Stimulated activated CD8-positive, alpha-beta memory T cell treated with anti-CD3 and anti-CD28 coated beads, Interleukin-4, amount 100 ng/mL, for 48 hours (primary cell): ENCODE measurements at regions not wholly inside any gene's neighbourhood (a gene's known extent, or its start where the extent isn't known, plus 50 kb on each side); places are given as distances from the start of the nearest gene placed in this dataset.

Experiments
- DNase-seq: peaks from one replicate; pipeline ENCODE4 v3.0.0-alpha.2; 2020

GRCh38 chr1:115139381-115139780 is 50.1 kb upstream of the TSPAN2 start:
- no peak for DNase-seq
